Ovary (tissue), 3 donors: ENCODE measurements at regions not wholly inside any gene's neighbourhood (a gene's known extent, or its start where the extent isn't known, plus 50 kb on each side); places are given as distances from the start of the nearest gene placed in this dataset.

Experiments
- EP300 ChIP-seq: sonication (generic); formaldehyde crosslinking; IDR thresholded peaks from one replicate; pipeline ENCODE4 v1.6.1; 2017; ENCODE audit warnings: antibody characterized with exemption
- POLR2A ChIP-seq: fragments of 450-650 bp; IDR thresholded peaks from one replicate; pipeline ENCODE4 v1.6.1; 2017; ENCODE audit warnings: antibody characterized with exemption, mild to moderate bottlenecking, moderate library complexity
- TF ChIP-seq, protein P1 (sequence below), 3 donors: fragments of 450-650 bp in 2 of 3; fragments of 200-600 bp in 1 of 3; IDR thresholded peaks; one replicate each; pipeline versions ENCODE4 v1.5.1 to v1.8.0; 2016 to 2022; ENCODE audit warnings: antibody characterized with exemption in 3 of 3, mild to moderate bottlenecking in 1 of 3
- donor health status: DM: no; HTN: no; CAD: no.

DNA sequence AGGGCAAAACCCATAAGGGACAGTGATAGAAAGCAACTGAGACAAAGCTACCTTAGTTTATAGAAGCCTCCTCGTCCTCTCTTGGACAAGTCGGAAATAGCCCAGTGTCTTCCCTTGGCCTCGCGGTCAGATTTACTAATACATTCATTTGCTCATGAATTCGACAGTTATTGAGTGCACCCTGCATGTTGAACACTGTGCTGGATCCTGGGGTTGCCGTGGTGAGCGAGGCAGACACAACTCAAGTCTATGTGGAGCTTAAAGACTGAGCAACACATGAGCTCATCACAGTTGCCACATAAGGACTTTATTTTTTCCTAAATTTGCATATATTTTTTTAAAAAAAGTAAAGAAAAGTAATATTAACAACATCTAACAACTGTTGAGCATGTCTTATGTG lies 411.1 kb upstream of the ITGA1 start:
- TF ChIP-seq POLR2A, result no peak
- TF ChIP-seq, protein P1, sequence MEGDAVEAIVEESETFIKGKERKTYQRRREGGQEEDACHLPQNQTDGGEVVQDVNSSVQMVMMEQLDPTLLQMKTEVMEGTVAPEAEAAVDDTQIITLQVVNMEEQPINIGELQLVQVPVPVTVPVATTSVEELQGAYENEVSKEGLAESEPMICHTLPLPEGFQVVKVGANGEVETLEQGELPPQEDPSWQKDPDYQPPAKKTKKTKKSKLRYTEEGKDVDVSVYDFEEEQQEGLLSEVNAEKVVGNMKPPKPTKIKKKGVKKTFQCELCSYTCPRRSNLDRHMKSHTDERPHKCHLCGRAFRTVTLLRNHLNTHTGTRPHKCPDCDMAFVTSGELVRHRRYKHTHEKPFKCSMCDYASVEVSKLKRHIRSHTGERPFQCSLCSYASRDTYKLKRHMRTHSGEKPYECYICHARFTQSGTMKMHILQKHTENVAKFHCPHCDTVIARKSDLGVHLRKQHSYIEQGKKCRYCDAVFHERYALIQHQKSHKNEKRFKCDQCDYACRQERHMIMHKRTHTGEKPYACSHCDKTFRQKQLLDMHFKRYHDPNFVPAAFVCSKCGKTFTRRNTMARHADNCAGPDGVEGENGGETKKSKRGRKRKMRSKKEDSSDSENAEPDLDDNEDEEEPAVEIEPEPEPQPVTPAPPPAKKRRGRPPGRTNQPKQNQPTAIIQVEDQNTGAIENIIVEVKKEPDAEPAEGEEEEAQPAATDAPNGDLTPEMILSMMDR (IDR thresholded peaks at IDR 0.05), result no peak
- no peak for TF ChIP-seq EP300
